ENCODE measurements at regions not wholly inside any gene's neighbourhood (a gene's known extent, or its start where the extent isn't known, plus 50 kb on each side); places are given as distances from the start of the nearest gene placed in this dataset.

GRCh38 chr10:46170789-46171188 lies 116.0 kb upstream of the ANTXRL start:
- no peak for TF ChIP-seq POLR2AphosphoS5 (IDR thresholded peaks at IDR 0.05)
- no peak for TF ChIP-seq CTCF (IDR thresholded peaks at IDR 0.05)
- TF ChIP-seq POLR2A (IDR thresholded peaks at IDR 0.05), result no peak
